Brain microvascular endothelial cell (primary cell): ENCODE measurements at regions not wholly inside any gene's neighbourhood (a gene's known extent, or its start where the extent isn't known, plus 50 kb on each side); places are given as distances from the start of the nearest gene placed in this dataset.

Experiments used
- DNase-seq: peaks from one replicate; pipeline ENCODE4 v3.0.0-alpha.2; 2020
- H3K27ac ChIP-seq: fragments of 250-450 bp; sonication (Bioruptor Pico); 2 replicates; pipeline ENCODE4 v1.5.1; 2020; ENCODE audit warnings: mild to moderate bottlenecking, moderate library complexity
- H3K27me3 ChIP-seq: fragments of 250-450 bp; sonication (Bioruptor Pico); replicated peaks from 2 replicates; pipeline ENCODE4 v1.5.1; 2020; ENCODE audit warnings: mild to moderate bottlenecking
- H3K36me3 ChIP-seq: fragments of 250-450 bp; sonication (Bioruptor Pico); replicated peaks from 2 replicates; pipeline ENCODE4 v1.5.1; 2020; ENCODE audit warnings: mild to moderate bottlenecking
- H3K4me3 ChIP-seq: 2 replicates; pipeline ENCODE4 v1.5.1; 2011; ENCODE audit warnings: low read depth, mild to moderate bottlenecking, control low read depth, low read length, moderate library complexity
- CTCF ChIP-seq: IDR thresholded peaks from 2 replicates; pipeline ENCODE4 v1.5.1; 2011; ENCODE audit warnings: low read depth, mild to moderate bottlenecking, moderate library complexity, low read length, control low read depth, inconsistent platforms; ENCODE audit errors: missing control alignments
- in situ Hi-C: cut with HindIII; loops from 2 replicates; pipeline ENCODE4 v1.10.0; 2017; ENCODE audit warnings: low sequenced_read_pairs, low pct_ligation_motif_present

DNA sequence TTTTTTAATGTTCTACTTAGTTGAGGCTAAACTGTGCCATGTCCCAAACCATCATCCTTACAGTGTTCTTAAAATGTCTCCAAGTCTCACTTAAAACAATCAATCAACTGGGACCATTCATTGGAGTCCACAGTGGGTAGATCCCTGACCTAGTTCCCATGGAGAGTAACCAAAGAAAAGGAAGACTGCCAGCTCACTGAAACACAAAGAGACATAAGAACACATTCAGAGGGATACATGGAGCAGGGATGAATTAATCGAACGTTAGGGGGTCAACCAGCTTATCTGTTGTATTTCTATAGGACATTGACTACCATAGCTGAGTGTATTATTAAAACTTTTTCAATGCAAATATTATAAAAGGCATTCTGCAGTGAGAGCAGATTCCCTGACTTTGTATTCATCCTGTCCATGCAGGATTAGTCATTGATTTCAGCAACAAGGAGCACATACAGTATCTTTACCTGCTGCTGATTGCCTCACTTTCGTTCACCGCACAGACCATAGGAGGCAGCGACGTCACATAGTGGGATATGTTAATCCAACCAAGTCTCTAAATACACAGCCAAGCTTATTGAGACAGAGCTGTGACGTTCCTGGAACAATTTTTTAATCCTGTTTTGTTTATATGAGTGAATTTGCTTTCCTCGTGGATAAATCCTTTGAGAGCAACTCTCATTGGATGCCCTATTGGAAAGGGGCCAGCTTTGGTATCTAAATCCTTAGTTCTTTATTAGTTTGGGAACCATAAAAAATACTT, 364.9 kb upstream of the RBMS3 start:
- peak overlapping the region; percentile 18 for H3K27ac ChIP-seq
- TF ChIP-seq CTCF = peak; percentile 45

DNA sequence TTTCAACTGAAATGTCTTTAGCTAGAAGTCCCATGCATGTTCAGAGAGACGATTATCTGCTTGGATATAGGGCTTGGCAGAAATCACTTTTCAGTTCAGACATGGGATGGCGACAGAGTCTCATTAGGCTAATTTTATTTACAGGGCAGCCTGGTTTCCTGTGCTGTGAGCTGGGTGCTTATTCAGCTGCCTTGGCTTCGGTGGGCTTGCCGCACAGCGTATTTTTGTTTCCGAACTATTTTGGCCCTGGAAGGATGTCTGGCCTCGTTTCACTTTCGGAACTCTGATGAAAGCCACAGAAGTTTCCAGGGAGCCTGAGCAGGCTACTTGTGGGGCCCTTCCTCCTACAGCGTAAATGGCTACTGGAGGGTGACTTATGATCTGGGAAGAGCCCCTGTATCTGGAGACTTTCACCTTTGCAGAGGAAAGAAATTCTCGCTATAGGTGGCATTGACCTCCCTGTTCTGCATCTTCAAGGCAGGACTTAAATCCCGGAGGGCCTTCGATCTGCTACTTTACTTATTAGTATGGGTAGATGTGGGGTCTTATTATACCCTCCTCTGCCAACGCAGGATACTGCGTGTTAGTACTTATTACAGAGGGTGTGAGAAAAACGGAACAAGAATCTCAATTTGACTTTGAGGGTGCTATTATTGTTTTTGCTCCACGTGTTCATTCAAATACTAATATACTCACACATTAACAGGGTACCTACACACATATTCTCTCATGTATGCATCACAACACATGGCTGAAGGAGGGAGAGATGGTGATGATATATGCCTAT, 364.0 kb upstream of the RBMS3 start:
- peak; percentile 80 for DNase-seq
- H3K27me3 ChIP-seq = no peaks in the 10 kb centered on the region
- peak overlapping the region; percentile 56 for H3K4me3 ChIP-seq
- TF ChIP-seq CTCF = peak; percentile 71
- in situ Hi-C loops = no loop called here
- H3K36me3 ChIP-seq = no peaks in the 10 kb centered on the region
- peak overlapping the region; percentile 18 for H3K27ac ChIP-seq

More for the DNA sequence above, 364.9 kb upstream of the RBMS3 start:
- no peaks in the 10 kb centered on the region for H3K36me3 ChIP-seq
- peak overlapping the region; percentile 56 for H3K4me3 ChIP-seq
- H3K27me3 ChIP-seq = no peaks in the 10 kb centered on the region
- in situ Hi-C loops = no loop called here
- DNase-seq = peak; percentile 82

- in situ Hi-C loops = no loop called here
- DNase-seq = no peak
- Histone ChIP-seq H3K36me3 (no peaks in the 10 kb centered on the region), H3K27me3 (no peaks in the 10 kb centered on the region), H3K27ac (no peak overlapping the region), H3K4me3 (no peak overlapping the region)
- TF ChIP-seq CTCF = no peak
Observed at GRCh38 chr3:28917895-28918475, 362.9 kb upstream of the RBMS3 start.

DNA sequence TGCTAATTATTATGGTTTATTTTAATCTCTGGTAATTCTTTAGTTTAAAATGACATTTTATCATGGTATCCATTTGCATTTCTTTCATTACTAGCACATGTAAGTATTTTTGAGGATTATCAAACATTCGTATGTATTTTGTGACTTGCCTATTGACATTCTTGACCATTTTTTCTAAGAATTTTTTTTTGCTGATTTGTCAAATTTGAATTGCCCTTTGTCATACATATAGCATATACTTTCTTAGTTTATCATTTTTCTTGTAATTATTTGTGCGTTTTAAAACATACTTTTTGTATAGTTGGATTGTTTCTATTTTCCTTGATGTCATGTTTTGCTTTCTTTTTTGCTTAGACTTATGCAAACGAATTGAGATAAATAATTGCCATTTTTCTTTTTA, 358.5 kb upstream of the RBMS3 start:
- no peaks in the 10 kb centered on the region for H3K27me3 ChIP-seq
- no peak overlapping the region for H3K4me3 ChIP-seq
- no peak for TF ChIP-seq CTCF
- no peak for DNase-seq
- no peak overlapping the region for H3K27ac ChIP-seq
- in situ Hi-C loops = no loop called here
- H3K36me3 ChIP-seq = no peaks in the 10 kb centered on the region

- H3K27ac ChIP-seq = no peak overlapping the region
- in situ Hi-C loops = no loop called here
- H3K27me3 ChIP-seq = no peaks in the 10 kb centered on the region
- TF ChIP-seq CTCF = no peak
- no peaks in the 10 kb centered on the region for H3K36me3 ChIP-seq
- H3K4me3 ChIP-seq = no peak overlapping the region
- no peak for DNase-seq
Observed at GRCh38 chr3:28923994-28924393, 356.9 kb upstream of the RBMS3 start.
